Liver (tissue), 8 donors: ENCODE measurements at regions not wholly inside any gene's neighbourhood (a gene's known extent, or its start where the extent isn't known, plus 50 kb on each side); places are given as distances from the start of the nearest gene placed in this dataset.
A peak's percentile ranks its signal among the peaks of the same experiment; 100 is the strongest.

Experiments used
- DNase-seq: peaks from one replicate; pipeline ENCODE4 v3.0.0-alpha.2; 2017; ENCODE audit warnings: low spot score
- H3K27ac ChIP-seq, 2 donors: one replicate each; pipeline ENCODE4 v1.7.0; 2013; ENCODE audit warnings: inconsistent platforms in 2 of 2, low read length in 2 of 2, control low read depth in 1 of 2, low read depth in 1 of 2, mild to moderate bottlenecking in 1 of 2
- H3K27me3 ChIP-seq, 4 donors: one replicate each; pipeline versions ENCODE4 v1.6.1 to v1.7.0; 2013; ENCODE audit warnings: low read length in 3 of 4, inconsistent platforms in 1 of 4, mild to moderate bottlenecking in 1 of 4, moderate library complexity in 1 of 4; ENCODE audit not compliant: control insufficient read depth in 4 of 4, insufficient read depth in 4 of 4
- H3K36me3 ChIP-seq, 4 donors: one replicate each; pipeline versions ENCODE4 v1.6.1 to v1.7.0; 2013; ENCODE audit warnings: low read length in 3 of 4, mild to moderate bottlenecking in 3 of 4, low read depth in 1 of 4, moderate library complexity in 1 of 4; ENCODE audit not compliant: control insufficient read depth in 4 of 4, insufficient read depth in 3 of 4
- H3K4me1 ChIP-seq, 4 donors: one replicate each; pipeline versions ENCODE4 v1.6.1 to v1.7.0; 2013; ENCODE audit warnings: low read length in 3 of 4, mild to moderate bottlenecking in 3 of 4, moderate library complexity in 1 of 4; ENCODE audit not compliant: control insufficient read depth in 4 of 4, insufficient read depth in 4 of 4
- H3K4me3 ChIP-seq, 3 donors: one replicate each; pipeline versions ENCODE4 v1.6.1 to v1.7.0; 2013; ENCODE audit warnings: low read length in 3 of 3, control low read depth in 1 of 3, low read depth in 1 of 3, mild to moderate bottlenecking in 1 of 3
- H3K9ac ChIP-seq, 2 donors: one replicate each; pipeline ENCODE4 v1.7.0; 2013; ENCODE audit warnings: low read length in 2 of 2, mild to moderate bottlenecking in 2 of 2, moderate library complexity in 2 of 2, control low read depth in 1 of 2, low read depth in 1 of 2
- H3K9me3 ChIP-seq, 4 donors: one replicate each; pipeline versions ENCODE4 v1.6.1 to v1.7.0; 2013; ENCODE audit warnings: low read length in 3 of 4; ENCODE audit not compliant: control insufficient read depth in 4 of 4
- ATF3 ChIP-seq: IDR thresholded peaks from 2 replicates; pipeline ENCODE4 v1.6.1; 2016; ENCODE audit warnings: antibody characterized with exemption
- CTCF ChIP-seq: fragments of 150-350 bp; IDR thresholded peaks from 2 replicates; pipeline ENCODE4 v1.5.1; 2017; ENCODE audit warnings: improper control_type of control experiment, low read depth, low read length; ENCODE audit not compliant: missing input control
- EGR1 ChIP-seq, 2 donors: IDR thresholded peaks; 2 replicates each; pipeline ENCODE4 v1.6.1; 2016 to 2018; ENCODE audit warnings: antibody characterized with exemption in 2 of 2, low read depth in 2 of 2
- FOXA1 ChIP-seq: IDR thresholded peaks from 2 replicates; pipeline ENCODE4 v1.6.1; 2016; ENCODE audit warnings: antibody characterized with exemption
- FOXA2 ChIP-seq: IDR thresholded peaks from 2 replicates; pipeline ENCODE4 v1.6.1; 2016; ENCODE audit warnings: antibody characterized with exemption
- GABPA ChIP-seq, 2 donors: IDR thresholded peaks in 1 of 2; conservative IDR thresholded peaks in 1 of 2; 2 replicates each; pipeline ENCODE4 v1.6.1; 2016; ENCODE audit warnings: antibody characterized with exemption in 2 of 2, mild to moderate bottlenecking in 1 of 2, moderate library complexity in 1 of 2
- HNF4A ChIP-seq, 2 donors: conservative IDR thresholded peaks; 2 replicates each; pipeline ENCODE4 v1.6.1; 2016; ENCODE audit warnings: antibody characterized with exemption in 2 of 2, mild to moderate bottlenecking in 2 of 2
- MAX ChIP-seq: IDR thresholded peaks from 2 replicates; pipeline ENCODE4 v1.6.1; 2016; ENCODE audit warnings: antibody characterized with exemption
- NR2F2 ChIP-seq: IDR thresholded peaks from 2 replicates; pipeline ENCODE4 v1.6.1; 2016; ENCODE audit warnings: antibody characterized with exemption
- RAD21 ChIP-seq, 2 donors: IDR thresholded peaks; 2 replicates each; pipeline ENCODE4 v1.6.1; 2016; ENCODE audit warnings: antibody characterized with exemption in 2 of 2, mild to moderate bottlenecking in 2 of 2
- RXRA ChIP-seq, 2 donors: IDR thresholded peaks; 2 replicates each; pipeline ENCODE4 v1.6.1; 2017 to 2018; ENCODE audit warnings: antibody characterized with exemption in 2 of 2, mild to moderate bottlenecking in 1 of 2
- SP1 ChIP-seq: IDR thresholded peaks from 2 replicates; pipeline ENCODE4 v1.6.1; 2018; ENCODE audit warnings: antibody characterized with exemption, mild to moderate bottlenecking
- TAF1 ChIP-seq: conservative IDR thresholded peaks from 2 replicates; pipeline ENCODE4 v1.6.1; 2016; ENCODE audit warnings: antibody characterized with exemption, mild to moderate bottlenecking
- YY1 ChIP-seq: IDR thresholded peaks from 2 replicates; pipeline ENCODE4 v1.6.1; 2016; ENCODE audit warnings: antibody characterized with exemption, mild to moderate bottlenecking
- ZBTB33 ChIP-seq: IDR thresholded peaks from 2 replicates; pipeline ENCODE4 v1.6.1; 2016; ENCODE audit warnings: antibody characterized with exemption
- WGBS: extraction: QIAGEN DNeasy Blood & Tissue Kit; methylation state at CpG from one replicate; pipeline ENCODE4 v1.1.7; 2013; 5-methylcytosine and 5-hydroxymethylcytosine counted together
- TF ChIP-seq, protein P1 (sequence below): IDR thresholded peaks from 2 replicates; pipeline ENCODE4 v1.6.1; 2016; ENCODE audit warnings: antibody characterized with exemption, mild to moderate bottlenecking
- donor health status: healthy.
- donor health status: healthy.
- donor health status: healthy.
- donor health status: healthy.
- donor health status: healthy.

GRCh38 chr4:184287697-184288255 lies 70.1 kb upstream of the ENPP6 start:
- H3K27ac ChIP-seq = peak overlapping the region; percentile 8 to 48
- TF ChIP-seq ATF3 (no peak), TAF1 (peak; percentile 20), ZBTB33 (no peak), EGR1 (IDR thresholded peaks at IDR 0.05; ENCODE audit: low read depth in 2 of 2) (no peak), RAD21 (IDR thresholded peaks at IDR 0.05) (peak; percentile 81 to 86), YY1 (peak; percentile 19), FOXA2 (no peak), HNF4A (conservative IDR thresholded peaks at IDR 0.05) (peak in 1 of 2 donors; percentile 43), RXRA (IDR thresholded peaks at IDR 0.05) (peak; percentile 11 to 21), SP1 (peak; percentile 42), CTCF (peak; percentile 18)
- DNase-seq = no peak
- peaks cover 3 to 36% (median 24%) of the 10 kb centered on the region in 4 donors for H3K4me1 ChIP-seq
- H3K4me3 ChIP-seq = no peak overlapping the region
- no peaks in the 10 kb centered on the region for H3K27me3 ChIP-seq
- no peak overlapping the region for H3K9ac ChIP-seq
- no peaks in the 10 kb centered on the region for H3K9me3 ChIP-seq
- WGBS = 13% methylated on average over 5 of the region's 5 CpGs
- no peaks in the 10 kb centered on the region for H3K36me3 ChIP-seq

GRCh38 chr4:184286358-184286757 lies 68.7 kb upstream of the ENPP6 start:
- TF ChIP-seq FOXA1 = no peak
- no peak for TF ChIP-seq HNF4A (conservative IDR thresholded peaks at IDR 0.05)
- no peak overlapping the region for H3K9ac ChIP-seq
- H3K4me3 ChIP-seq = no peak overlapping the region
- peak overlapping the region in 1 of 2 donors; percentile 14 for H3K27ac ChIP-seq
- 49% methylated on average over 4 of the region's 4 CpGs for WGBS
- DNase-seq = no peak
- no peaks in the 10 kb centered on the region for H3K27me3 ChIP-seq
- no peaks in the 10 kb centered on the region for H3K9me3 ChIP-seq
- no peaks in the 10 kb centered on the region for H3K36me3 ChIP-seq
- H3K4me1 ChIP-seq = peaks cover 7 to 47% (median 32%) of the 10 kb centered on the region in 4 donors

- no peaks in the 10 kb centered on the region for H3K27me3 ChIP-seq
- WGBS = 90% methylated on average over 2 of the region's 2 CpGs
- H3K36me3 ChIP-seq = no peaks in the 10 kb centered on the region
- peaks cover 7 to 47% (median 32%) of the 10 kb centered on the region in 4 donors for H3K4me1 ChIP-seq
- no peak overlapping the region for H3K9ac ChIP-seq
- H3K27ac ChIP-seq = no peak overlapping the region
- no peaks in the 10 kb centered on the region for H3K9me3 ChIP-seq
- H3K4me3 ChIP-seq = no peak overlapping the region
- TF ChIP-seq ATF3 (no peak), SP1 (no peak), TAF1 (no peak), RAD21 (IDR thresholded peaks at IDR 0.05) (no peak), MAX (no peak), GABPA (IDR thresholded peaks at IDR 0.05 in 1 of 2, conservative IDR thresholded peaks at IDR 0.05 in 1 of 2) (no peak), EGR1 (IDR thresholded peaks at IDR 0.05; ENCODE audit: low read depth in 2 of 2) (no peak), ZBTB33 (no peak), NR2F2 (no peak), FOXA2 (no peak), YY1 (no peak)
- TF ChIP-seq, protein P1, sequence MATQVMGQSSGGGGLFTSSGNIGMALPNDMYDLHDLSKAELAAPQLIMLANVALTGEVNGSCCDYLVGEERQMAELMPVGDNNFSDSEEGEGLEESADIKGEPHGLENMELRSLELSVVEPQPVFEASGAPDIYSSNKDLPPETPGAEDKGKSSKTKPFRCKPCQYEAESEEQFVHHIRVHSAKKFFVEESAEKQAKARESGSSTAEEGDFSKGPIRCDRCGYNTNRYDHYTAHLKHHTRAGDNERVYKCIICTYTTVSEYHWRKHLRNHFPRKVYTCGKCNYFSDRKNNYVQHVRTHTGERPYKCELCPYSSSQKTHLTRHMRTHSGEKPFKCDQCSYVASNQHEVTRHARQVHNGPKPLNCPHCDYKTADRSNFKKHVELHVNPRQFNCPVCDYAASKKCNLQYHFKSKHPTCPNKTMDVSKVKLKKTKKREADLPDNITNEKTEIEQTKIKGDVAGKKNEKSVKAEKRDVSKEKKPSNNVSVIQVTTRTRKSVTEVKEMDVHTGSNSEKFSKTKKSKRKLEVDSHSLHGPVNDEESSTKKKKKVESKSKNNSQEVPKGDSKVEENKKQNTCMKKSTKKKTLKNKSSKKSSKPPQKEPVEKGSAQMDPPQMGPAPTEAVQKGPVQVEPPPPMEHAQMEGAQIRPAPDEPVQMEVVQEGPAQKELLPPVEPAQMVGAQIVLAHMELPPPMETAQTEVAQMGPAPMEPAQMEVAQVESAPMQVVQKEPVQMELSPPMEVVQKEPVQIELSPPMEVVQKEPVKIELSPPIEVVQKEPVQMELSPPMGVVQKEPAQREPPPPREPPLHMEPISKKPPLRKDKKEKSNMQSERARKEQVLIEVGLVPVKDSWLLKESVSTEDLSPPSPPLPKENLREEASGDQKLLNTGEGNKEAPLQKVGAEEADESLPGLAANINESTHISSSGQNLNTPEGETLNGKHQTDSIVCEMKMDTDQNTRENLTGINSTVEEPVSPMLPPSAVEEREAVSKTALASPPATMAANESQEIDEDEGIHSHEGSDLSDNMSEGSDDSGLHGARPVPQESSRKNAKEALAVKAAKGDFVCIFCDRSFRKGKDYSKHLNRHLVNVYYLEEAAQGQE = no peak
- no peak for DNase-seq
Observed at GRCh38 chr4:184284742-184285141, 67.1 kb upstream of the ENPP6 start.
